ENCODE measurements at regions not wholly inside any gene's neighbourhood (a gene's known extent, or its start where the extent isn't known, plus 50 kb on each side); places are given as distances from the start of the nearest gene placed in this dataset.

DNA sequence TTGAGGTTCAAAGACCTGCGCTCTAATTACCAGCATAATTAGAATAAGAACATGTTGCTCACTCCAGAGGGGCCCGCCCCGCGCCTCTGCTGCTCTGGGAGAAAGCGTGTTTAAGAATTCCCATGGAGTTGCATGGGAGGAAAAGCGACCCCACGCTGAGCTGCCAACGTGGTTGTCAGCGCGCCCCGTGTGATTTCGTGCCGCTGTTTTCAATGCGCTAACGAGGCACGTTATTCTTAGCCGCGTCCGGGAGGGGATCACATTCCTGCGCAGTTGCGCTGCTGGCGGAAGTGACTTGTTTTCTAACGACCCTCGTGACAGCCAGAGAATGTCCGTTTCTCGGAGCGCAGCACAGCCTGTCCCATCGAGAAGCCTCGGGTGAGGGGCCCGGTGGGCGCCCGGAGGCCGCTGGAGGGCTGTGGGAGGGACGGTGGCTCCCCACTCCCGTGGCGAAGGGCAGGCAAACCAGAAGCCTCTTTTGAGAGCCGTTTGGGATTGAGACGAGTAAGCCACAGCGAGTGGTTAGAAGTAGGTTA is 173.8 kb upstream of the SOX1 start:
- TF ChIP-seq, protein P1, sequence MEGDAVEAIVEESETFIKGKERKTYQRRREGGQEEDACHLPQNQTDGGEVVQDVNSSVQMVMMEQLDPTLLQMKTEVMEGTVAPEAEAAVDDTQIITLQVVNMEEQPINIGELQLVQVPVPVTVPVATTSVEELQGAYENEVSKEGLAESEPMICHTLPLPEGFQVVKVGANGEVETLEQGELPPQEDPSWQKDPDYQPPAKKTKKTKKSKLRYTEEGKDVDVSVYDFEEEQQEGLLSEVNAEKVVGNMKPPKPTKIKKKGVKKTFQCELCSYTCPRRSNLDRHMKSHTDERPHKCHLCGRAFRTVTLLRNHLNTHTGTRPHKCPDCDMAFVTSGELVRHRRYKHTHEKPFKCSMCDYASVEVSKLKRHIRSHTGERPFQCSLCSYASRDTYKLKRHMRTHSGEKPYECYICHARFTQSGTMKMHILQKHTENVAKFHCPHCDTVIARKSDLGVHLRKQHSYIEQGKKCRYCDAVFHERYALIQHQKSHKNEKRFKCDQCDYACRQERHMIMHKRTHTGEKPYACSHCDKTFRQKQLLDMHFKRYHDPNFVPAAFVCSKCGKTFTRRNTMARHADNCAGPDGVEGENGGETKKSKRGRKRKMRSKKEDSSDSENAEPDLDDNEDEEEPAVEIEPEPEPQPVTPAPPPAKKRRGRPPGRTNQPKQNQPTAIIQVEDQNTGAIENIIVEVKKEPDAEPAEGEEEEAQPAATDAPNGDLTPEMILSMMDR (IDR thresholded peaks at IDR 0.05), result no peak
- TF ChIP-seq EZH2 (IDR thresholded peaks at IDR 0.05; ENCODE audit: borderline replicate concordance, insufficient read depth, low read depth, low read length, poor library complexity, severe bottlenecking), result no peak

Data from B cell (primary cell).